ENCODE measurements at regions not wholly inside any gene's neighbourhood (a gene's known extent, or its start where the extent isn't known, plus 50 kb on each side); places are given as distances from the start of the nearest gene placed in this dataset.
"Not testable (repeated sequence)": the region's sequence is repeated elsewhere in the genome, so short reads cannot be mapped to it uniquely, and the experiment has no call there.

GRCh38 chr22:25282671-25283561, 63.5 kb downstream of the CRYBB2 start:
- peak overlapping the region; percentile 41 for H3K9ac ChIP-seq (ENCODE audit: low read length)
- no peaks in the 10 kb centered on the region for H3K36me3 ChIP-seq (ENCODE audit: insufficient read depth, low read length)
- no peak overlapping the region for H3K27ac ChIP-seq (ENCODE audit: low read length)
- H3K27me3 ChIP-seq (ENCODE audit: insufficient read depth, low read depth, low read length) = peaks cover 42% of the 10 kb centered on the region
- no peaks in the 10 kb centered on the region for H3K9me2 ChIP-seq (ENCODE audit: insufficient read depth, low read length)
- no peaks in the 10 kb centered on the region for H3K9me3 ChIP-seq (ENCODE audit: low read length)
- no peak overlapping the region for H2AFZ ChIP-seq (ENCODE audit: low read depth, low read length)
- H4K20me1 ChIP-seq (ENCODE audit: insufficient read depth) = no peaks in the 10 kb centered on the region
- H3F3A ChIP-seq (ENCODE audit: insufficient read depth, low read length, poor library complexity, severe bottlenecking) = no peaks in the 10 kb centered on the region
- no peak for TF ChIP-seq EZH2 (IDR thresholded peaks at IDR 0.05; ENCODE audit: borderline replicate concordance, insufficient read depth, low read length, poor library complexity, severe bottlenecking)
- no peak for TF ChIP-seq EP300 (conservative IDR thresholded peaks at IDR 0.05; ENCODE audit: poor library complexity, severe bottlenecking)
- TF ChIP-seq CTCF (IDR thresholded peaks at IDR 0.05; ENCODE audit: poor library complexity, severe bottlenecking) = no peak
- TF ChIP-seq TAF1 (IDR thresholded peaks at IDR 0.05; ENCODE audit: low read depth) = no peak
- TF ChIP-seq POLR2AphosphoS5 (IDR thresholded peaks at IDR 0.05) = no peak
- no peak for TF ChIP-seq RAD21 (conservative IDR thresholded peaks at IDR 0.05)
- TF ChIP-seq, protein P1, sequence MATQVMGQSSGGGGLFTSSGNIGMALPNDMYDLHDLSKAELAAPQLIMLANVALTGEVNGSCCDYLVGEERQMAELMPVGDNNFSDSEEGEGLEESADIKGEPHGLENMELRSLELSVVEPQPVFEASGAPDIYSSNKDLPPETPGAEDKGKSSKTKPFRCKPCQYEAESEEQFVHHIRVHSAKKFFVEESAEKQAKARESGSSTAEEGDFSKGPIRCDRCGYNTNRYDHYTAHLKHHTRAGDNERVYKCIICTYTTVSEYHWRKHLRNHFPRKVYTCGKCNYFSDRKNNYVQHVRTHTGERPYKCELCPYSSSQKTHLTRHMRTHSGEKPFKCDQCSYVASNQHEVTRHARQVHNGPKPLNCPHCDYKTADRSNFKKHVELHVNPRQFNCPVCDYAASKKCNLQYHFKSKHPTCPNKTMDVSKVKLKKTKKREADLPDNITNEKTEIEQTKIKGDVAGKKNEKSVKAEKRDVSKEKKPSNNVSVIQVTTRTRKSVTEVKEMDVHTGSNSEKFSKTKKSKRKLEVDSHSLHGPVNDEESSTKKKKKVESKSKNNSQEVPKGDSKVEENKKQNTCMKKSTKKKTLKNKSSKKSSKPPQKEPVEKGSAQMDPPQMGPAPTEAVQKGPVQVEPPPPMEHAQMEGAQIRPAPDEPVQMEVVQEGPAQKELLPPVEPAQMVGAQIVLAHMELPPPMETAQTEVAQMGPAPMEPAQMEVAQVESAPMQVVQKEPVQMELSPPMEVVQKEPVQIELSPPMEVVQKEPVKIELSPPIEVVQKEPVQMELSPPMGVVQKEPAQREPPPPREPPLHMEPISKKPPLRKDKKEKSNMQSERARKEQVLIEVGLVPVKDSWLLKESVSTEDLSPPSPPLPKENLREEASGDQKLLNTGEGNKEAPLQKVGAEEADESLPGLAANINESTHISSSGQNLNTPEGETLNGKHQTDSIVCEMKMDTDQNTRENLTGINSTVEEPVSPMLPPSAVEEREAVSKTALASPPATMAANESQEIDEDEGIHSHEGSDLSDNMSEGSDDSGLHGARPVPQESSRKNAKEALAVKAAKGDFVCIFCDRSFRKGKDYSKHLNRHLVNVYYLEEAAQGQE (IDR thresholded peaks at IDR 0.05; ENCODE audit: borderline replicate concordance) = no peak
- no peak for TF ChIP-seq MXI1 (conservative IDR thresholded peaks at IDR 0.05; ENCODE audit: poor library complexity, severe bottlenecking)
- no peak for TF ChIP-seq SMC3 (conservative IDR thresholded peaks at IDR 0.05; ENCODE audit: poor library complexity)
- peak overlapping the region; percentile 44 for H3K4me2 ChIP-seq (ENCODE audit: low read length)
- H3K4me3 ChIP-seq (ENCODE audit: low read length) = peak overlapping the region; percentile 75
- H3K79me2 ChIP-seq (replicated peaks; ENCODE audit: insufficient read depth, low read length) = no peaks in the 10 kb centered on the region

- not testable (repeated sequence) for H4K20me1 ChIP-seq (ENCODE audit: insufficient read depth); H3K9me3 ChIP-seq (ENCODE audit: low read length); H3K4me3 ChIP-seq (ENCODE audit: low read length); H3K36me3 ChIP-seq (ENCODE audit: insufficient read depth, low read length); H3K79me2 ChIP-seq (replicated peaks; ENCODE audit: insufficient read depth, low read length); H3F3A ChIP-seq (ENCODE audit: insufficient read depth, low read length, poor library complexity, severe bottlenecking); H3K4me2 ChIP-seq (ENCODE audit: low read length); H3K27ac ChIP-seq (ENCODE audit: low read length); H2AFZ ChIP-seq (ENCODE audit: low read depth, low read length); H3K9ac ChIP-seq (ENCODE audit: low read length); H3K9me2 ChIP-seq (ENCODE audit: insufficient read depth, low read length)
- H3K27me3 ChIP-seq (ENCODE audit: insufficient read depth, low read depth, low read length) = peaks cover 16% of the 10 kb centered on the region
Observed at GRCh38 chr22:25288481-25288880, 69.0 kb downstream of the CRYBB2 start.

GRCh38 chr22:25301912-25302311, 82.5 kb downstream of the CRYBB2 start:
- H4K20me1 ChIP-seq (ENCODE audit: insufficient read depth); H3F3A ChIP-seq (ENCODE audit: insufficient read depth, low read length, poor library complexity, severe bottlenecking); H3K79me2 ChIP-seq (replicated peaks; ENCODE audit: insufficient read depth, low read length); H3K27me3 ChIP-seq (ENCODE audit: insufficient read depth, low read depth, low read length); H3K36me3 ChIP-seq (ENCODE audit: insufficient read depth, low read length); H3K9me3 ChIP-seq (ENCODE audit: low read length); H3K27ac ChIP-seq (ENCODE audit: low read length); H3K4me3 ChIP-seq (ENCODE audit: low read length); H3K9me2 ChIP-seq (ENCODE audit: insufficient read depth, low read length); H3K9ac ChIP-seq (ENCODE audit: low read length); H2AFZ ChIP-seq (ENCODE audit: low read depth, low read length); H3K4me2 ChIP-seq (ENCODE audit: low read length): not testable (repeated sequence)

- not testable (repeated sequence) for H4K20me1 ChIP-seq (ENCODE audit: insufficient read depth); H2AFZ ChIP-seq (ENCODE audit: low read depth, low read length); H3K27ac ChIP-seq (ENCODE audit: low read length); H3K79me2 ChIP-seq (replicated peaks; ENCODE audit: insufficient read depth, low read length); H3K27me3 ChIP-seq (ENCODE audit: insufficient read depth, low read depth, low read length); H3F3A ChIP-seq (ENCODE audit: insufficient read depth, low read length, poor library complexity, severe bottlenecking); H3K9me2 ChIP-seq (ENCODE audit: insufficient read depth, low read length); H3K36me3 ChIP-seq (ENCODE audit: insufficient read depth, low read length); H3K4me2 ChIP-seq (ENCODE audit: low read length); H3K9me3 ChIP-seq (ENCODE audit: low read length); H3K9ac ChIP-seq (ENCODE audit: low read length); H3K4me3 ChIP-seq (ENCODE audit: low read length)
Observed at GRCh38 chr22:25309586-25309985, 90.1 kb downstream of the CRYBB2 start.

- not testable (repeated sequence) for H3K9me3 ChIP-seq (ENCODE audit: low read length); H3K27me3 ChIP-seq (ENCODE audit: insufficient read depth, low read depth, low read length); H3K9ac ChIP-seq (ENCODE audit: low read length); H3K4me2 ChIP-seq (ENCODE audit: low read length); H3K27ac ChIP-seq (ENCODE audit: low read length); H3K36me3 ChIP-seq (ENCODE audit: insufficient read depth, low read length); H3K4me3 ChIP-seq (ENCODE audit: low read length); H2AFZ ChIP-seq (ENCODE audit: low read depth, low read length); H3F3A ChIP-seq (ENCODE audit: insufficient read depth, low read length, poor library complexity, severe bottlenecking); H3K9me2 ChIP-seq (ENCODE audit: insufficient read depth, low read length); H4K20me1 ChIP-seq (ENCODE audit: insufficient read depth); H3K79me2 ChIP-seq (replicated peaks; ENCODE audit: insufficient read depth, low read length)
Observed at GRCh38 chr22:25311924-25312323, 92.5 kb downstream of the CRYBB2 start.
